GM21576 (cell line): ENCODE measurements at regions not wholly inside any gene's neighbourhood (a gene's known extent, or its start where the extent isn't known, plus 50 kb on each side); places are given as distances from the start of the nearest gene placed in this dataset.

Experiments used
- ATAC-seq: cut with Tn5 transposase; IDR thresholded peaks from one replicate; pipeline ENCODE4 v1.9.1; 2021; ENCODE audit warnings: mild to moderate bottlenecking, moderate library complexity; ENCODE audit not compliant: unreplicated experiment

GRCh38 chr10:129275886-129276285, 191.2 kb upstream of the MGMT start:
- ATAC-seq: no peak

- ATAC-seq: no peak
Measured at GRCh38 chr10:129277084-129277483, 190.0 kb upstream of the MGMT start.

DNA sequence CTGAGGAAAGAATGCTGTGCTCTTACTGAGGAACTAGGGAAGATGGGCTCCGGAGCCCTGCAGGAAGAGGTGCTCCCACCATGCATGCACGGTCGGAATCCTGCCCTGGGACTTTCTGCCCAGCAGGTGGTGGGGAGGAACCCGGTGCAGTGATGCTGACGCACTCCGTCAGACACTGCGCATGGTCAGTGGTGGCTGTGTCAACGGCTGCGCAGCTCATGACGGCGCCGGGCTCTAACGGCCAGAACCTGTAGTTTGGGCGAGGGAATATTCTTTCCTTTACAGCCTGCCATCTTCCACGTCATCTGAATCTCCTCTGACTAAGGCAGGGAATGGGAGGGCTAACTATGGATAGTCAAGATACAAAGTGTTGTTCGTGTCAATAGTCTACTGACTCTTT, 189.2 kb upstream of the MGMT start:
- ATAC-seq: no peak

DNA sequence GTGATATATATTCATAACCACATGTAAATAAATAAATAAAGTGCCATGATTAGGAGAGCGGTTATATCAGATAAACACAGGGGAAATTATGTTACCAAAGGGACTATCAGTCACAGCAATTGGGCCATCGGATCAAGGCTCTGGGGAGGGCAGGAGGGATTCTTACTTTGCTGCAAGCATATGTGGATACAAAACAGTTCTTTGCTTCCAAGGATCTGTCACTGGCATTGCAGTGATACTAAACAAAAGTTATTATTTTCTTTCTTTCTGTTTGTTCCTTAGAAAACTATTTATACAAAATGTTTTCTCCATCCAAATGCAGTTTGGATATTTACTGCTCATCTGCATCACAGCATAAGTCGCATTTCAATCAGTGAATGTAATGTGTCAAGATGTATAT, 188.4 kb upstream of the MGMT start:
- no peak for ATAC-seq

GRCh38 chr10:129279446-129280154, 187.4 kb upstream of the MGMT start:
- ATAC-seq: no peak

- no peak for ATAC-seq
Measured at GRCh38 chr10:129280155-129280502, 186.9 kb upstream of the MGMT start.

GRCh38 chr10:129280908-129281586, 186.0 kb upstream of the MGMT start:
- no peak for ATAC-seq

DNA sequence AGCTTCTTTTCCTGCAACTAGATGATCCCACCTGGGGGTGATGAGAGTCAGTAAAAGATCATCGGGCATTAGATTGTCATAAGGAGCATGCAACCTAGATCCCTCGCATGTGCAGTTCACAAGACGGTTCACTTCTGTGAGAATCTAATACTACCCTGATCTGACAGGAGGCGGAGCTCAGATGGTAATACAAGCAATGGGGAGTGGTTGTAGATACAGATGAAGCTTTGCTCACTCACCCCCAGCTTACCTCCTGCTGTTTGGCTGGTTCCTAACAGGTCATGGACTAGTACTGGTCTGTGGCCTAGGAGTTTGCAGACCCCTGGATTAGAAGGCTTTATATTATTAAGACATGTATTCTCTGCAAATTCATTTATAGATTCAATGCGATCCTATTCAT, 181.6 kb upstream of the MGMT start:
- ATAC-seq: no peak

DNA sequence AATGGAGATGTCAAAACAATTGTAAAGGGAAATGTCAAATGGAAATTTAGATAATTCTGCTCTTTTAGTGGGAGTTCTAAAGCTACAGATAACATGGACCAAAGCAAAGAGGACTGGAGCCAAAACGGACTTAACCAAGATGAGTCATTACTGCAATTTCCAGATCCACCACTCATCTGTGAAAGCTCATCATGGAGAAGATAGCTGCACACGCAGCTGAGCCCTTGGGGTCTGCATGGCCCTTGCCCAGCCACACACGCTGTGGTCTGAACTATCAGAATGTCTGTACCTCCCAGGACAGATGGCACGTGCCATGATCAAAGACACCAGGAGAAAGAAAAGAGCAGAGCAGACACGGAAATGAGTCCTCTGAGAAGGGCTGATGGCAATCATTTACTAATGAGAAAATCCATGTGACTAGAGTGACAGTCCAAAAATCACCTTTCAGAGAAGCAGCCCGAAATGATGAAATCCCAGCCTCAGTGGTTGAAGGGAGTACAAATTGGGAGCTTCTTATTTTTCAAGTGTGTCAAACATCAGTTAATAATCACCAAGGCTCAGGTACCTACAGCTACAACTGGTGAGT, 177.9 kb upstream of the MGMT start:
- no peak for ATAC-seq

DNA sequence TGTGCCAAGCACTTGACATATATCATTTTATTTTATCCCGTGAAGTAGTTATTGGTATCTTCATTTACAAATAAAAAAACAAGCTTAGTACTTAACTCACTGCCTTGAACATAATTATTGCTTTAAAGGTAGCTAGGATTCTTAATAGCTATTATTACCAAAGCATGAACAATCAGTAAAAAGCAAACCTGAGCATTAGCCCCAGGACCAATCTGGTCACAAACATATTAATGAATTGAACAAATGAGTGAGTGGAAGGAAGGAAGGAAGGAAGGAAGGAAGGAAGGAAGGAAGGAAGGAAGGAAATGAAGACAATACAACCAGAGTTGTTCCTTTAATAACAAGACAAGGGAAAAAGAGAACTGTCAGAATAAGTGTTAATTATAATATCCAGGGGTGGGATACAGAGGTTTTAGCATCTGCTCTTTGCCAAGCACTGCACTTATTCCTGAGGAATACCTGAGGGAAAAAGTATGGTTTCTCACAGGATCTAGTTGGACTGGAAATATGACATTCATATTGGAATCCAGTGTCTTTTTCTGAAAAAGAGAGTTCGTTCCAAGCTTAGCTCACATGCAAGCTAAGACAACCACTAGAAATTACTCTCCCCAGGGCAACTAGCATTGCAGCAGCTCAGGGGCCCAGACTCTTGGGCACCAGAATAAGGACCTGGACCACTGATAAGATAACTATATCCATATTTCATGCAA, 172.9 kb upstream of the MGMT start:
- ATAC-seq: no peak

- no peak for ATAC-seq
Measured at GRCh38 chr10:129294944-129295343, 172.1 kb upstream of the MGMT start.

DNA sequence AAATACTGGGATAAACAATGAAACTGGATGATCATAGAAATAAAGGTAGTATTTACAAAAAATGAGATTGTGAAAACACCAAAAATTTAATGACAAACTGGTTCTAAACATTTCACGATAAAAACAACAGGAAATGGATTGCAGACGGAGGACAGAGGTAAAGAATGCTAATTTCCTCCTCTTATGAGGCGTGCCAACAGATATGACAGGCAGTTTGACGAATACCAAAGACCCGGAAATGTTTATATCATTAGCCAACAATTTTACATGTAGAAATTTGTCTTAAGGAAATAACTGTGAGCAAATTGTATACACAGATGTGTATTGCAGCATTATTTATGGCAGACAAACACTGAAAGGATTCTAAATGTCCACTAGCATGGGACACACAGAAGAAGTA, 162.0 kb upstream of the MGMT start:
- ATAC-seq: no peak

GRCh38 chr10:129307141-129307540, 159.9 kb upstream of the MGMT start:
- no peak for ATAC-seq

- no peak for ATAC-seq
Measured at GRCh38 chr10:129308953-129309564, 158.0 kb upstream of the MGMT start.

DNA sequence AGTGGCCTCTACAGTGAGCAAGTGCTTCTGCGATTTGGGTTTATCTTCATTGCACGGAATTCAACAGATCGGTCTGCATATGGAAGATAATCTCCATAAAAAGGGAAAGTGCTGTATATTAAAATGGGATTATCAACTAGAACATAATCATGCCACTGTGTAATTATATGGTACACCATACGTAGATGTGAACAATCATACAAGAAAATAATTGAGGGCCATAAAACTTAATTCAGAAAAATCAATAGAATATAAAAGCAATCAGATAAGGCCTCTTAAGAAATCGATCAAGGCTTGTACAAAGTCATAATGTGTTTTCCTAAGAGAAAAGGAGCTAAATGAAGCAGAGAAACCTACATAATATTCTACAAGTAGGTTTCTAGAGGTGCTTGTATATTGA, 157.5 kb upstream of the MGMT start:
- ATAC-seq: no peak

DNA sequence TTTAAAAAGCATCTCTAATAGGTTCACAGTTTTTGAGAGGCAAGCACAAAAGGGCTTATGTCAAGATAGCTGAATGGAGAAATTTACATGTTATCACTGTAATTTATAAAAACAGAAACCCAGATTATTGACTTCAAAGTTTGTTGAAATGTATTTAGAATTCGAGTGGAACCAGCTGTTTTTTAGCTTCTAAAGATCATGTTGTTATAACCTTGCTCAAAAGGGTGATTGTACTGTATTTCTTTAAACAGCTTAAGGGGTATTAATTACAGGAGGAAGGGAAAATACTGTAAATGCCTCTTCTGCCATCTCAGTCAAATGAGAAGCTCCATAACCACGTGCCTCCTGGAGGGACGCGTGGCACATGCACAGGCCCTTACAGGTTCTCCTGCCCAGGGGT, 156.2 kb upstream of the MGMT start:
- ATAC-seq: no peak

GRCh38 chr10:129319934-129320333, 147.1 kb upstream of the MGMT start:
- no peak for ATAC-seq

GRCh38 chr10:129320340-129320739, 146.7 kb upstream of the MGMT start:
- no peak for ATAC-seq

DNA sequence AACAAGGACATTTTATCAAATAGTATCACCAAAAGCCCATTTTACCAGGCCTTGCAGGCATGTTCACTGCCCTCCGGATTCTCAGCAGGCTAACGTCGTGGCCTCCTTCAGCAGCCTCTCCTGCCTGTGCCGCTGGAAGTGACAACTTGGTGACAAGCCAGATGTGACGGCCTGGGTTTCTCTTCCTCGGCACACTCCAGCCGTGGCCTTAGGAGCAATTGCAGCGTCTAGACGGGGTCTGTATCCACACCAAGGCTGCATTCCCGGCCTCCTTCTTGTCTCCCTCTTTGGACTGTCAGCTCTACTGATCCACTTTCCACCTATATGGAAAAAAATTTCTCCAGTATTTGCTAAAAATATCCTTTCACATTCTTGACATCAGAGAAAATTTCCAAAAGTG, 145.3 kb upstream of the MGMT start:
- no peak for ATAC-seq

DNA sequence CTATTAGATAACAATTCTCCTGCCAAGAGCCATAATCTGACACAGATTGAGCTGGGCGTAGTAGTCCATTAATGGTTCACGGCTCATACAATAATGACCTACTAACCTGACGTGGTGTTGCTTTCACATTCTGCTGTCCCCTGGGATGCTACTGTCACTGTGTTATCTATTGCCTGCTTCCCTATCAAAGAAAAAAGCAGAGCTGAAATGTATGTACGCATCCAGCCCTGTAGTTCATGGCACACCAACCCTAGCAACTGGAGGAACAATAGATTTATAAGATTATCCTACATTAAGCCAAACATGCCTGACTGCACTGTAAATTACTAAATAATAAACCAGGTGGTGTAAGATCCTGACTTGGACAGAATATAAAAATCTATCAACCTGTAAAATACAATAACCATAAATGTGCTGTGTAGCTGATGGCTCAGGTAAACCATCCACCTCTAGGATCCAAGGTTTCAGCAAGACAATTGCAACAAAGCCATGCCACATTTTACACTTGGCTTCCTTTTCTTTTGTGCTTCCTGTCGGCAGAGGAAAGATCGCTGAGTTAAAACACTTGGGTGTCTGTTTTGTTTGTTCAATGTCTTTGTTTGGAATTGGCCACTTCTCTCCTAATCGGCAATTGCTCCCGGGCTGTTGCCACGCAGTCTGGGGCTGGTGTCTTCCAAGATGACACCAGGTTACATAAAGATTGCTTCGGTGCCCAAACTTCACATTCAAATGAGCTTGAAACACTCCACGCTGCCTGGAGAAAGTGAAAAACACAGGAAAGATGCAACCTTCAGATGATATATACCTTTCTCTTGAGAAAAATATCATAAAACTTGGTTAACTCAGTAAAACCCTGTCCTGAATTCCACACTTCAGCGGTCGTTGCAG, 143.9 kb upstream of the MGMT start:
- no peak for ATAC-seq
